Stimulated activated CD4-positive, alpha-beta T cell treated with anti-CD3 and anti-CD28 coated beads, TNF-alpha, amount 100 ng/mL, for 1 hour (primary cell): ENCODE measurements at regions not wholly inside any gene's neighbourhood (a gene's known extent, or its start where the extent isn't known, plus 50 kb on each side); places are given as distances from the start of the nearest gene placed in this dataset.
A peak's percentile ranks its signal among the peaks of the same experiment; 100 is the strongest.
"Not testable (repeated sequence)": the region's sequence is repeated elsewhere in the genome, so short reads cannot be mapped to it uniquely, and the experiment has no call there.

ENCODE experiments used
- DNase-seq, 3 donors: peaks; one replicate each; pipeline ENCODE4 v3.0.0-alpha.2; 2020; ENCODE audit warnings: low read depth in 3 of 3, low spot score in 1 of 3

- no peak for DNase-seq
Observed at GRCh38 chr17:77824102-77824779, 134.3 kb upstream of the TNRC6C start.

- no peak for DNase-seq
Observed at GRCh38 chr17:77824780-77825280, 133.7 kb upstream of the TNRC6C start.

- DNase-seq: no peak
Observed at GRCh38 chr17:77825621-77826020, 132.9 kb upstream of the TNRC6C start.

GRCh38 chr17:77826132-77826873, 132.2 kb upstream of the TNRC6C start:
- DNase-seq: no peak

- DNase-seq: no peak
Observed at GRCh38 chr17:77827039-77827438, 131.5 kb upstream of the TNRC6C start.

- no peak for DNase-seq
Observed at GRCh38 chr17:77827511-77827910, 131.0 kb upstream of the TNRC6C start.

GRCh38 chr17:77828749-77829539, 129.6 kb upstream of the TNRC6C start:
- DNase-seq: no peak

- no peak for DNase-seq
Observed at GRCh38 chr17:77829843-77830799, 128.4 kb upstream of the TNRC6C start.

- no peak for DNase-seq
Observed at GRCh38 chr17:77830816-77831473, 127.6 kb upstream of the TNRC6C start.

- DNase-seq: no peak
Observed at GRCh38 chr17:77831474-77832179, 126.9 kb upstream of the TNRC6C start.

- no peak for DNase-seq
Observed at GRCh38 chr17:77832180-77832560, 126.3 kb upstream of the TNRC6C start.

GRCh38 chr17:77833769-77834168, 124.7 kb upstream of the TNRC6C start:
- no peak for DNase-seq

GRCh38 chr17:77834170-77835115, 124.1 kb upstream of the TNRC6C start:
- peak in 2 of 3 donors; percentile 30 to 31 for DNase-seq

GRCh38 chr17:77836557-77837041, 121.9 kb upstream of the TNRC6C start:
- DNase-seq: no peak

GRCh38 chr17:77837072-77837471, 121.4 kb upstream of the TNRC6C start:
- DNase-seq: not testable (repeated sequence)

GRCh38 chr17:77837917-77838316, 120.6 kb upstream of the TNRC6C start:
- no peak for DNase-seq

GRCh38 chr17:77838748-77839697, 119.5 kb upstream of the TNRC6C start:
- no peak for DNase-seq
